OCI-LY1 (cell line): ENCODE measurements at regions not wholly inside any gene's neighbourhood (a gene's known extent, or its start where the extent isn't known, plus 50 kb on each side); places are given as distances from the start of the nearest gene placed in this dataset.

Experiments
- EZH2 ChIP-seq: fragments of 200-600 bp; sonication (generic), shearing (Covaris generic); IDR thresholded peaks from 2 replicates; pipeline ENCODE4 v1.8.0; 2017; ENCODE audit warnings: borderline replicate concordance, mixed run types, mild to moderate bottlenecking, antibody characterized with exemption, low read length, moderate library complexity, mixed read lengths
- TF ChIP-seq, protein P1 (sequence below): fragments of 200-600 bp; sonication (generic), shearing (Covaris generic); IDR thresholded peaks from 2 replicates; pipeline ENCODE4 v1.5.1; 2017; ENCODE audit warnings: mild to moderate bottlenecking, antibody characterized with exemption, low read length, moderate library complexity, mixed read lengths

DNA sequence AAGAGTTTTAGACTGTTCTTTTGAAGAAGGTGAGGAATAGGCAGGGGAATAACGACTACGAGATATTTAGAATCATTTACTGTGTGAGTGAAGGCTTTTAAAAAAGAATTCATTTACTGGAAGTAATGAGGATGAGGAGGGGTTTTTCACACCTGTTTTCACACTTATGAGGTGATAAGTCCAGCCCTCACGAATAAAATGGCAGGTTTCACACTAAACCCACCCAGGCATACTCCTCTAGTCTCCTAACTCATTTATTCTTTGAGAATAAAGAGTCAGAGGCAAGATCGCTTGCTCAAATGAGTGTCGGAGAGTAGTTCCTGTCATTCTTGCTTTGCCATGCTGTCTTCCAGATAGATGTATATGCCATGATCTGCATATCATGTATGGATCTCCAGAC is 79.0 kb upstream of the ZEB2 start:
- no peak for TF ChIP-seq EZH2
- TF ChIP-seq, protein P1, sequence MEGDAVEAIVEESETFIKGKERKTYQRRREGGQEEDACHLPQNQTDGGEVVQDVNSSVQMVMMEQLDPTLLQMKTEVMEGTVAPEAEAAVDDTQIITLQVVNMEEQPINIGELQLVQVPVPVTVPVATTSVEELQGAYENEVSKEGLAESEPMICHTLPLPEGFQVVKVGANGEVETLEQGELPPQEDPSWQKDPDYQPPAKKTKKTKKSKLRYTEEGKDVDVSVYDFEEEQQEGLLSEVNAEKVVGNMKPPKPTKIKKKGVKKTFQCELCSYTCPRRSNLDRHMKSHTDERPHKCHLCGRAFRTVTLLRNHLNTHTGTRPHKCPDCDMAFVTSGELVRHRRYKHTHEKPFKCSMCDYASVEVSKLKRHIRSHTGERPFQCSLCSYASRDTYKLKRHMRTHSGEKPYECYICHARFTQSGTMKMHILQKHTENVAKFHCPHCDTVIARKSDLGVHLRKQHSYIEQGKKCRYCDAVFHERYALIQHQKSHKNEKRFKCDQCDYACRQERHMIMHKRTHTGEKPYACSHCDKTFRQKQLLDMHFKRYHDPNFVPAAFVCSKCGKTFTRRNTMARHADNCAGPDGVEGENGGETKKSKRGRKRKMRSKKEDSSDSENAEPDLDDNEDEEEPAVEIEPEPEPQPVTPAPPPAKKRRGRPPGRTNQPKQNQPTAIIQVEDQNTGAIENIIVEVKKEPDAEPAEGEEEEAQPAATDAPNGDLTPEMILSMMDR: no peak
